ENCODE measurements at regions not wholly inside any gene's neighbourhood (a gene's known extent, or its start where the extent isn't known, plus 50 kb on each side); places are given as distances from the start of the nearest gene placed in this dataset.
"Not testable (repeated sequence)": the region's sequence is repeated elsewhere in the genome, so short reads cannot be mapped to it uniquely, and the experiment has no call there.

DNA sequence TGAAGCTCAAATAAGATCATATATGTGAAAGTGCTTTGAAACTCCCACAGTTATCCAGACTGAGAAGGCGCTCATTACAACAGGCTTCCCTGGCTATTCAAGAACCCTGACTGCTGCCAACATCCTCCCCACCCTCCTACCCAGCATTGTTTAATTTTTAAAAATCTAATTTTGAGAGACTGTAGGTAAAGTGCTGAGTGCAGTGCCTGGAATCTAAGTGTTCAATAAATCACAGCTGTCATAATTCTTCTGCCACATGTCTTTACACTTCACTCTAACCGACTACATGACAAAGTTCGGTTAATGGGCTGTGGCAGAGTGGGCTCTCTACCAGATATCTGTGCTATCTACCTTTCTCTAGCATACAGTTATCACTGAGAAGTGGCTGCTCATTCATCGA, 255.6 kb upstream of the C9orf72 start:
- no peaks in the 10 kb centered on the region for H3K36me3 ChIP-seq (ENCODE audit: insufficient read depth, low read length)
- TF ChIP-seq, protein P1, sequence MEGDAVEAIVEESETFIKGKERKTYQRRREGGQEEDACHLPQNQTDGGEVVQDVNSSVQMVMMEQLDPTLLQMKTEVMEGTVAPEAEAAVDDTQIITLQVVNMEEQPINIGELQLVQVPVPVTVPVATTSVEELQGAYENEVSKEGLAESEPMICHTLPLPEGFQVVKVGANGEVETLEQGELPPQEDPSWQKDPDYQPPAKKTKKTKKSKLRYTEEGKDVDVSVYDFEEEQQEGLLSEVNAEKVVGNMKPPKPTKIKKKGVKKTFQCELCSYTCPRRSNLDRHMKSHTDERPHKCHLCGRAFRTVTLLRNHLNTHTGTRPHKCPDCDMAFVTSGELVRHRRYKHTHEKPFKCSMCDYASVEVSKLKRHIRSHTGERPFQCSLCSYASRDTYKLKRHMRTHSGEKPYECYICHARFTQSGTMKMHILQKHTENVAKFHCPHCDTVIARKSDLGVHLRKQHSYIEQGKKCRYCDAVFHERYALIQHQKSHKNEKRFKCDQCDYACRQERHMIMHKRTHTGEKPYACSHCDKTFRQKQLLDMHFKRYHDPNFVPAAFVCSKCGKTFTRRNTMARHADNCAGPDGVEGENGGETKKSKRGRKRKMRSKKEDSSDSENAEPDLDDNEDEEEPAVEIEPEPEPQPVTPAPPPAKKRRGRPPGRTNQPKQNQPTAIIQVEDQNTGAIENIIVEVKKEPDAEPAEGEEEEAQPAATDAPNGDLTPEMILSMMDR (conservative IDR thresholded peaks at IDR 0.05; ENCODE audit: low read length), result no peak
- H3K9me2 ChIP-seq (replicated peaks; ENCODE audit: low read depth, low read length), result no peaks in the 10 kb centered on the region

DNA sequence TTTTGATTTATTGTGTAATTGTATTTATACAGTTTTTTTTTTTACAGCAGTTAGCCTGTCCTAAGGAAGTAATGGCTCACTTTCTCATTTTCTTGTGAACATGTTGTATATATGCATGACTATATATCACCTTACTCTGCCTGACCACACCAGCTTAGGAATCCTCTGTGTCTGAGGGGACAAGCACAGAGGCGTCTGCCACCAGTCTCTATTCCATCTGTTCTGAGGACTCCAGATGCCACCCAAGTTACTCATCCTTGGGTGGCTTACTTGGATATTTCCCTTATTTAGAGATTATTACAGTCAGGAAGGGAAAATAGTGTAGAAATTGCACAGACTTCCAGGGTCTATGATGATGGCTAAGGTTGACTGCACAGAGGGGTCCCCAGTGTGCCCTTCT, 256.3 kb upstream of the C9orf72 start:
- Histone ChIP-seq H3K4me1 (ENCODE audit: insufficient read depth, low read length, poor library complexity, severe bottlenecking) (no peaks in the 10 kb centered on the region), H3K27me3 (ENCODE audit: insufficient read depth, low read length, poor library complexity, severe bottlenecking) (no peaks in the 10 kb centered on the region), H4K20me1 (ENCODE audit: insufficient read depth, low read length, poor library complexity, severe bottlenecking) (no peaks in the 10 kb centered on the region), H3K9me2 (replicated peaks; ENCODE audit: low read depth, low read length) (no peaks in the 10 kb centered on the region), H3F3A (ENCODE audit: low read depth) (no peaks in the 10 kb centered on the region), H3K9ac (ENCODE audit: low read depth, low read length, poor library complexity, severe bottlenecking) (no peak overlapping the region), H3K9me3 (ENCODE audit: insufficient read depth, low read depth, low read length) (no peaks in the 10 kb centered on the region), H3K4me2 (ENCODE audit: low read depth, low read length, poor library complexity, severe bottlenecking) (no peak overlapping the region), H2AFZ (ENCODE audit: low read length) (no peak overlapping the region), H3K4me3 (ENCODE audit: low read length, poor library complexity, severe bottlenecking) (no peak overlapping the region), H3K36me3 (ENCODE audit: insufficient read depth, low read length) (no peaks in the 10 kb centered on the region), H3K79me2 (ENCODE audit: insufficient read depth, low read length) (no peaks in the 10 kb centered on the region)
- TF ChIP-seq EZH2phosphoT487 (IDR thresholded peaks at IDR 0.05; ENCODE audit: borderline replicate concordance), result no peak
- TF ChIP-seq, protein P1 (conservative IDR thresholded peaks at IDR 0.05; ENCODE audit: low read length), result no peak

More for the DNA sequence above, 255.6 kb upstream of the C9orf72 start:
- Histone ChIP-seq H3K9me3 (ENCODE audit: insufficient read depth, low read depth, low read length) (no peaks in the 10 kb centered on the region), H3F3A (ENCODE audit: low read depth) (no peaks in the 10 kb centered on the region), H2AFZ (ENCODE audit: low read length) (no peak overlapping the region), H3K4me2 (ENCODE audit: low read depth, low read length, poor library complexity, severe bottlenecking) (no peak overlapping the region), H3K4me3 (ENCODE audit: low read length, poor library complexity, severe bottlenecking) (no peak overlapping the region), H4K20me1 (ENCODE audit: insufficient read depth, low read length, poor library complexity, severe bottlenecking) (no peaks in the 10 kb centered on the region), H3K79me2 (ENCODE audit: insufficient read depth, low read length) (no peaks in the 10 kb centered on the region), H3K27me3 (ENCODE audit: insufficient read depth, low read length, poor library complexity, severe bottlenecking) (no peaks in the 10 kb centered on the region), H3K4me1 (ENCODE audit: insufficient read depth, low read length, poor library complexity, severe bottlenecking) (no peaks in the 10 kb centered on the region), H3K9ac (ENCODE audit: low read depth, low read length, poor library complexity, severe bottlenecking) (no peak overlapping the region)

DNA sequence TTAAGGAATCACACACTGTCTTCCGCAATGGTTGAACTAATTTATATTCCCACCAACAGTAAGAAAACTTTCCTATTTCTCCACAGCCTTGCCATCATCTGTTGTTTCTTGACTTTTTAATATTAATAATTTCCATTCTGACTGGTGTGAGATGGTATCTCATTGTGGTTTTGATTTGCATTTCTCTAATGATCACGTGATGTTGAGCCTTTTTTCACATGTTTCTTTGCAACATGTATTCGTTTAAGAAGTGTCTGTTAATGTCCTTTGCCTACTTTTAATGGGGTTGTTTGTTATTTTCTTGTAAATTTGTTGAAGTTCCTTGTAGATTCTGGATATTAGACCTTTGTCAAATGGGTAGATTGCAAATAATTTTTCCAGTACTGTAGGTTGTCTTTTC, 258.8 kb upstream of the C9orf72 start:
- H3K4me3 ChIP-seq (ENCODE audit: low read length, poor library complexity, severe bottlenecking); H3K79me2 ChIP-seq (ENCODE audit: insufficient read depth, low read length); H3K9me3 ChIP-seq (ENCODE audit: insufficient read depth, low read depth, low read length); H3K4me1 ChIP-seq (ENCODE audit: insufficient read depth, low read length, poor library complexity, severe bottlenecking); H3K4me2 ChIP-seq (ENCODE audit: low read depth, low read length, poor library complexity, severe bottlenecking); H3K9me2 ChIP-seq (replicated peaks; ENCODE audit: low read depth, low read length); H3K27me3 ChIP-seq (ENCODE audit: insufficient read depth, low read length, poor library complexity, severe bottlenecking); H3F3A ChIP-seq (ENCODE audit: low read depth); H4K20me1 ChIP-seq (ENCODE audit: insufficient read depth, low read length, poor library complexity, severe bottlenecking); H3K36me3 ChIP-seq (ENCODE audit: insufficient read depth, low read length); H2AFZ ChIP-seq (ENCODE audit: low read length); H3K9ac ChIP-seq (ENCODE audit: low read depth, low read length, poor library complexity, severe bottlenecking): not testable (repeated sequence)

DNA sequence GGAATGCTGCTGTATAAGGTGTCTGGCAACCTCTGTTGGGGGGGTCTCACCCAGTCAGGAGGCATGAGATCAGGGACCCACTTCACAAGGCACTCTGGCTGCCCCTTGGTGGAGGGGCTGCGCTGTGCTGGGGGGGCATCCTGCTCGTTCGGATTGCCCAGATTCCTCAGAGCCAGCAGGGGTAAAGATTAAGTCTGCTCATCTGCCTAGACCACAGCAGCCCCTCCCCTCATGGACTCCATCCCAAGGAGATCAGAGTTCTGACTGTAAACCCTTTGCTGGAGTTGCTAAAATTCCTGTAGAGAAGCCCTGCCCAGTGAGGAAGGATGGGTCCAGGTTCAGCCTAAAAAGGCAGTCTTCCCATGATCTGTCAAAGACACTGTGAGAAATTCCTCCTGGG, 262.0 kb upstream of the C9orf72 start:
- Histone ChIP-seq H3K4me1 (ENCODE audit: insufficient read depth, low read length, poor library complexity, severe bottlenecking) (no peaks in the 10 kb centered on the region), H3K9ac (ENCODE audit: low read depth, low read length, poor library complexity, severe bottlenecking) (no peak overlapping the region), H2AFZ (ENCODE audit: low read length) (no peak overlapping the region), H4K20me1 (ENCODE audit: insufficient read depth, low read length, poor library complexity, severe bottlenecking) (no peaks in the 10 kb centered on the region), H3K9me3 (ENCODE audit: insufficient read depth, low read depth, low read length) (peaks cover 2% of the 10 kb centered on the region; the same call in 1 of the 2 replicates), H3K4me3 (ENCODE audit: low read length, poor library complexity, severe bottlenecking) (no peak overlapping the region), H3K36me3 (ENCODE audit: insufficient read depth, low read length) (no peaks in the 10 kb centered on the region), H3K79me2 (ENCODE audit: insufficient read depth, low read length) (no peaks in the 10 kb centered on the region), H3K4me2 (ENCODE audit: low read depth, low read length, poor library complexity, severe bottlenecking) (no peak overlapping the region), H3K27me3 (ENCODE audit: insufficient read depth, low read length, poor library complexity, severe bottlenecking) (no peaks in the 10 kb centered on the region), H3K9me2 (replicated peaks; ENCODE audit: low read depth, low read length) (no peaks in the 10 kb centered on the region), H3F3A (ENCODE audit: low read depth) (no peaks in the 10 kb centered on the region)
- TF ChIP-seq EZH2phosphoT487 (IDR thresholded peaks at IDR 0.05; ENCODE audit: borderline replicate concordance), result no peak
- TF ChIP-seq, protein P1 (conservative IDR thresholded peaks at IDR 0.05; ENCODE audit: low read length), result no peak

All from Loucy (cell line).